ENCODE measurements at regions not wholly inside any gene's neighbourhood (a gene's known extent, or its start where the extent isn't known, plus 50 kb on each side); places are given as distances from the start of the nearest gene placed in this dataset.

DNA sequence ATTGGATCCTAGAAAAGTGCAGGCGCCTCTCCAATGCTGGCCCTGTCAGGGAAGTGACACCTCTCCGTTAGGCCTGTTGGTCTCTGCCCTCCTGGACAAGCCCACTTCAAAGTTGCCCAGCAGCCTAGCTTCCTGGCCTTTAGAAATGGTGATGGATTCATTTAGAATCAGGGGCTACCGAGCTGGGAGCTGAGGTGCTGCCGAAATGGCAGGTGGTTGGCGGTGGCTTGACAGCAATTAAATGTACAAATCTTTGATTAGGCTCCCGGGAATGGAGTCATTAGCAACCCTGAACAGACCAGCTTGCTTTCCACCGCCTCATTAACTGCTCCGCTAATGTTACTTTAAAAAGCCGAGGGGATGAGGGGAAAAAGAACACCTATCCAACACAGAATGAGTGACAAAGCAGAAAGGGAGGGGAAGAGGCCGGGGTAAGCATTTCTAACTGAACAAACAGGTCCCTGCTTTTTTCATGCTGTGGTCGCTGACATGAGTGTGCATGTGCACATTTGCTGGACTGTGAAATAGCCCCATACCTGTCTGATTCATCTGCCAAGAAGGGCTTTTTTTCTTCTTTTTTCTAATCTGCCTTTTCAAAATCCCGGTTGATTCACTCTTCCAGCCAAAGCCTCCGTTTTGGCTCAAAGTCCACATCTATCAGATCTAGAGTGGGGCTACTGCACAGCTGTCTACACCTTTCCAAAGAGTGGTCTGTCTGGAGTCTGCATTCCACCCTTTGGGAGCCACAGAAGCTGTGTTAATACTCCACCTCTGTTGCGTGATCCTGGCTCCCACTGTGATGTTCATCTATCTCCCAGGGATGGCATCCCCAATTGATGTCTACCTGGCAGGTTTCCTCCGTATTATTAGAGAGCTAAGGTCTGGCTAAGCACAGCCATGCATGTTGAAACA, 431.9 kb downstream of the COG6 start:
- no peak overlapping the region for H3K4me2 ChIP-seq (replicated peaks; ENCODE audit: extremely low read depth, low read length, poor library complexity, severe bottlenecking)

DNA sequence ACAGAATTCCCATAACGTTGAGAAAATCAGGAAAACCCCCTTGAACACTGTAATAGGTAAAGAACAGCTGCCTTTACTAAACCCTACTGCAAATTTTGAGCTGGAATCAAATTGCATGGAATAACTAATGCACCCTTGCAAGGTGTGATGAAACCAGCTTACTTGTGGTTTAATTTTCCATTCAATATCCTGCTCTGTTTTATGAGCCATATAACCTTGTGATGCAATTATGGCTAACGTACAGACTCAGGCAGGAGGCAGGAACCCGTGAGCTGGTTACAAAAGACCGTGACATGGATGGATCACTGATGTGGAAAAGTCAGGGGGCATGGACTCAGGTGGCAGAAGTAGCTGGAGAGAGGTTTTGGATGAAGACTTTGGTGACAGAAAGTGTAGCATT, 438.6 kb downstream of the COG6 start:
- Histone ChIP-seq H3K27ac (ENCODE audit: low read depth in 1 of 2, low read length in 2 of 2) (no peak overlapping the region), H3K36me3 (replicated peaks in 1 of 2; ENCODE audit: control insufficient read depth in 1 of 2, insufficient read depth in 2 of 2, low read length in 2 of 2) (no peaks in the 10 kb centered on the region), H3K4me3 (replicated peaks in 1 of 3; ENCODE audit: low read depth in 2 of 3, low read length in 3 of 3) (no peak overlapping the region), H4K20me1 (ENCODE audit: insufficient read depth, low read length) (no peaks in the 10 kb centered on the region), H3K4me1 (ENCODE audit: control insufficient read depth in 1 of 2, insufficient read depth in 2 of 2, low read length in 2 of 2) (no peaks in the 10 kb centered on the region), H3K9ac (ENCODE audit: insufficient read depth, low read length, poor library complexity, severe bottlenecking) (no peak overlapping the region), H3K79me2 (ENCODE audit: insufficient read depth, low read length) (no peaks in the 10 kb centered on the region), H3K4me2 (replicated peaks; ENCODE audit: extremely low read depth, low read length, poor library complexity, severe bottlenecking) (no peak overlapping the region), H3K9me3 (replicated peaks in 1 of 2; ENCODE audit: control insufficient read depth in 1 of 2, insufficient read depth in 1 of 2, low read length in 2 of 2) (peaks cover 3 to 11% of the 10 kb centered on the region in 2 donors), H3K27me3 (ENCODE audit: control insufficient read depth in 2 of 2, insufficient read depth in 2 of 2, low read length in 2 of 2) (no peaks in the 10 kb centered on the region), H2AFZ (ENCODE audit: insufficient read depth, low read depth, low read length, poor library complexity, severe bottlenecking) (no peak overlapping the region)
- TF ChIP-seq CTCF (IDR thresholded peaks at IDR 0.05), result no peak
- Mint-ChIP-seq H3K27me3 (ENCODE audit: low read depth in 3 of 3) (peaks cover 0 to 5% (median under 1%) of the 10 kb centered on the region in 3 donors), H3K9me3 (peaks cover 1 to 8% (median 6%) of the 10 kb centered on the region in 7 donors), H3K27ac (no peak overlapping the region), H3K4me1 (no peaks in the 10 kb centered on the region), H3K4me3 (no peak overlapping the region), H3K36me3 (no peaks in the 10 kb centered on the region)
- DNase-seq, result no peak
- intact Hi-C loops (cut with micrococcal nuclease), result no loop called here
- 75% methylated on average over 3 of the region's 4 CpGs for WGBS (ENCODE audit: insufficient coverage)

More for the DNA sequence above, 431.9 kb downstream of the COG6 start:
- Histone ChIP-seq H2AFZ (ENCODE audit: insufficient read depth, low read depth, low read length, poor library complexity, severe bottlenecking) (no peak overlapping the region), H3K27ac (ENCODE audit: low read depth in 1 of 2, low read length in 2 of 2) (no peak overlapping the region), H3K27me3 (ENCODE audit: control insufficient read depth in 2 of 2, insufficient read depth in 2 of 2, low read length in 2 of 2) (no peaks in the 10 kb centered on the region), H3K9ac (ENCODE audit: insufficient read depth, low read length, poor library complexity, severe bottlenecking) (no peak overlapping the region), H3K36me3 (replicated peaks in 1 of 2; ENCODE audit: control insufficient read depth in 1 of 2, insufficient read depth in 2 of 2, low read length in 2 of 2) (no peaks in the 10 kb centered on the region), H3K4me1 (ENCODE audit: control insufficient read depth in 1 of 2, insufficient read depth in 2 of 2, low read length in 2 of 2) (no peaks in the 10 kb centered on the region), H3K9me3 (replicated peaks in 1 of 2; ENCODE audit: control insufficient read depth in 1 of 2, insufficient read depth in 1 of 2, low read length in 2 of 2) (no peaks in the 10 kb centered on the region), H3K4me3 (replicated peaks in 1 of 3; ENCODE audit: low read depth in 2 of 3, low read length in 3 of 3) (no peak overlapping the region), H4K20me1 (ENCODE audit: insufficient read depth, low read length) (no peaks in the 10 kb centered on the region), H3K79me2 (ENCODE audit: insufficient read depth, low read length) (no peaks in the 10 kb centered on the region)
- no peak overlapping the region for H3K4me3 Mint-ChIP-seq
- DNase-seq, result no peak
- peaks cover 0 to 5% (median 1%) of the 10 kb centered on the region in 7 donors for H3K9me3 Mint-ChIP-seq
- H3K4me1 Mint-ChIP-seq, result no peaks in the 10 kb centered on the region
- no peak for TF ChIP-seq CTCF (IDR thresholded peaks at IDR 0.05)
- no peaks in the 10 kb centered on the region for H3K36me3 Mint-ChIP-seq
- 92% methylated on average over 10 of the region's 15 CpGs for WGBS (ENCODE audit: insufficient coverage)
- no peak overlapping the region for H3K27ac Mint-ChIP-seq
- peaks cover 3 to 5% (median 4%) of the 10 kb centered on the region in 3 donors for H3K27me3 Mint-ChIP-seq (ENCODE audit: low read depth in 3 of 3)
- intact Hi-C loops (cut with micrococcal nuclease), result no loop called here
